ENCODE measurements at regions not wholly inside any gene's neighbourhood (a gene's known extent, or its start where the extent isn't known, plus 50 kb on each side); places are given as distances from the start of the nearest gene placed in this dataset.

DNA sequence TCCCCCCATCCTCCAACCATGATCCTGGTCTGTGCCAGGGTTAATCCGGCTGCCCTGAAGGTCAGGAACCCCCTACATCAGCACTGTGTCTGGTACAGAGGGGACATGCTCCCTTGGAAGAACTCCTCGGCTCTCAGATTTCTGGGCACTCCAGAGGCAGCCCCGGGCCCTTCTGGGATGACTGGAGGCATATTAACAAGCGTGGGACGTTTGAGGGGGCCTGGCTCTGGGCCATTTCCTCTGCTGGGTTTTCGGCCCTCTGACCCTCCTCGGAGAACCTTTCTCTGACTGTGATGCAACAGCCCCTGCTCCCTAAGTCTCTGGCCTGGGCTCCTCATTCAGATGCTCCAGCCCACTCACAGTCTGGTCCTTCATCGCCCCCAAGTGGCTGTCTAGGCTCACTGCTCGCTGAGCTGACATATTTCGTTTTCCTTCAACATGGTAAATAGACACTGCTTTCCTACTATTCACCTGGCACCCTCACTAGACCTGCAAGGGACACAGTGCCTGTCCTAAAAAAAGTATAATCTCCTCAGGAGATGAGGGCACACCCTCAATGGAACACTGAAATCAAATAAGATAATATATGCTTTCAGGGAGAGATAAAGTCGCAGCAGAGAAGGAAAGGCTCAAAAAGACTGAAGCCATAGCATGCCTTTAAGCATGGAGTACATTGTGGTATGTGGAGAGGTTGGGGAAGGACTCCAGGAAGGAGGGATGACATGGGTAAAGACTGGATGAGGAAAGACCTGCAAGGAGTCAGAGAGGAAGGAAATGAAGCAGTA is 404.7 kb upstream of the TRPC7 start:
- TF ChIP-seq POLR2AphosphoS5 (IDR thresholded peaks at IDR 0.05; ENCODE audit: low read depth, low read length) (no peak), TAF1 (IDR thresholded peaks at IDR 0.05; ENCODE audit: low read depth, low read length) (no peak), POLR2A (IDR thresholded peaks at IDR 0.05; ENCODE audit: low read depth, low read length) (no peak)

Measured in GM12891 (cell line).